ENCODE measurements at regions not wholly inside any gene's neighbourhood (a gene's known extent, or its start where the extent isn't known, plus 50 kb on each side); places are given as distances from the start of the nearest gene placed in this dataset.

DNA sequence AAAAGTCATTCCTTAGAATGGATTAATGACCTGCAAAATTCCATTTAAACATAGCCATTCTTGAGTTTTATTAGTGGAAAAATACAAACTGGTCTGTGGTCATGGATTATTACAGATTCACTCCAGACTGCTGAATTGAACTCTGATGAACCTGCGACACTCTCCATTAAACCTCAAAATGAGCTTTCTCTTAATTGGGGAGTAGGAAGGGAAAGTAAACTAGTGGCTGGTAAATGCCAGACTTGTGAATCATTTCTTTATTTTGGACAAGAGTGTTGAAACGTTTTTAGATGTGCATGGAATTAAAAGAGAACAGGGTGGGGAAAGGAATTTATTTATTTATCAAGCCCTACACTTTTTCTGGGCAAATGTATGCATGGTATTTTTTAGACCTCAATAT, 321.2 kb upstream of the FANCL start:
- no peak for TF ChIP-seq POLR2A (IDR thresholded peaks at IDR 0.05; ENCODE audit: low read length)
- no peak for TF ChIP-seq GATA1 (IDR thresholded peaks at IDR 0.05; ENCODE audit: low read depth, low read length)
